Lower leg skin (tissue), 4 donors: ENCODE measurements at regions not wholly inside any gene's neighbourhood (a gene's known extent, or its start where the extent isn't known, plus 50 kb on each side); places are given as distances from the start of the nearest gene placed in this dataset.

Experiments used
- DNase-seq, 2 donors: peaks; one replicate each; pipeline ENCODE4 v3.0.0-alpha.2; 2019; ENCODE audit warnings: low spot score in 2 of 2
- H3K4me3 ChIP-seq: fragments of 200-600 bp; sonication (generic); 2 replicates; pipeline ENCODE4 v1.5.1; 2017; ENCODE audit warnings: mild to moderate bottlenecking, low read depth; ENCODE audit not compliant: poor library complexity, severe bottlenecking
- CTCF ChIP-seq, 3 donors: fragments of 450-650 bp; IDR thresholded peaks; one replicate each; pipeline ENCODE4 v1.5.1; 2016; ENCODE audit warnings: antibody characterized with exemption in 3 of 3, mild to moderate bottlenecking in 3 of 3, moderate library complexity in 2 of 3
- POLR2A ChIP-seq, 2 donors: fragments of 450-650 bp; IDR thresholded peaks; one replicate each; pipeline ENCODE4 v1.6.1; 2016 to 2017; ENCODE audit warnings: antibody characterized with exemption in 2 of 2, mild to moderate bottlenecking in 1 of 2, moderate library complexity in 1 of 2
- WGBS, 2 donors: methylation state at CpG; one replicate each; pipeline ENCODE4 v1.1.5; 2018; 5-methylcytosine and 5-hydroxymethylcytosine counted together
- intact Hi-C: fragments of 100-400 bp; cut with DNase I; formaldehyde crosslinking; loops from one replicate; pipeline ENCODE4 v1.15.0; 2023; ENCODE audit warnings: low total_unique reads

GRCh38 chr2:147688242-147688641 lies 156.6 kb upstream of the ACVR2A start:
- WGBS, 2 donors = 29 to 46% methylated on average over 1 of the region's 1 CpG
- TF ChIP-seq POLR2A (IDR thresholded peaks at IDR 0.05) (no peak), CTCF (IDR thresholded peaks at IDR 0.05) (no peak)
- no peak overlapping the region for H3K4me3 ChIP-seq
- no peak for DNase-seq
- intact Hi-C loops = no loop called here

GRCh38 chr2:147686365-147686764 lies 158.5 kb upstream of the ACVR2A start:
- H3K4me3 ChIP-seq = no peak overlapping the region
- intact Hi-C loops = no loop called here
- no peak for DNase-seq
- 80 to 93% methylated on average over 4 to 16 of the region's 21 CpGs for WGBS, 2 donors
- TF ChIP-seq CTCF (IDR thresholded peaks at IDR 0.05) = no peak
- TF ChIP-seq POLR2A (IDR thresholded peaks at IDR 0.05) = no peak

- 90 to 94% methylated on average over 4 of the region's 4 CpGs for WGBS, 2 donors
- no peak overlapping the region for H3K4me3 ChIP-seq
- intact Hi-C loops = no loop called here
- DNase-seq = no peak
- TF ChIP-seq POLR2A (IDR thresholded peaks at IDR 0.05) (no peak), CTCF (IDR thresholded peaks at IDR 0.05) (no peak)
Measured at GRCh38 chr2:147684903-147685302, 159.9 kb upstream of the ACVR2A start.

GRCh38 chr2:147683380-147683779 lies 161.4 kb upstream of the ACVR2A start:
- TF ChIP-seq CTCF (IDR thresholded peaks at IDR 0.05) (no peak), POLR2A (IDR thresholded peaks at IDR 0.05) (no peak)
- H3K4me3 ChIP-seq = no peak overlapping the region
- 88 to 98% methylated on average over 2 of the region's 2 CpGs for WGBS, 2 donors
- no peak for DNase-seq
- intact Hi-C loops = no loop called here

GRCh38 chr2:147681093-147681492 lies 163.7 kb upstream of the ACVR2A start:
- TF ChIP-seq CTCF (IDR thresholded peaks at IDR 0.05) (no peak), POLR2A (IDR thresholded peaks at IDR 0.05) (no peak)
- intact Hi-C loops = no loop called here
- H3K4me3 ChIP-seq = no peak overlapping the region
- DNase-seq = no peak

- no peak for DNase-seq
- TF ChIP-seq POLR2A (IDR thresholded peaks at IDR 0.05) (no peak), CTCF (IDR thresholded peaks at IDR 0.05) (no peak)
Measured at GRCh38 chr2:147679955-147680531, 164.8 kb upstream of the ACVR2A start.

More at GRCh38 chr2:147679955-147680531, 164.8 kb upstream of the ACVR2A start:
- 81 to 88% methylated on average over 6 of the region's 6 CpGs for WGBS, 2 donors
- intact Hi-C loops = no loop called here
- no peak overlapping the region for H3K4me3 ChIP-seq
